ENCODE measurements at regions not wholly inside any gene's neighbourhood (a gene's known extent, or its start where the extent isn't known, plus 50 kb on each side); places are given as distances from the start of the nearest gene placed in this dataset.

GRCh38 chr15:69557707-69558409 lies 105.2 kb downstream of the RPLP1 start:
- no peaks in the 10 kb centered on the region for H3K4me1 ChIP-seq (ENCODE audit: control insufficient read depth, low read length)

GRCh38 chr15:69559440-69560190 lies 107.0 kb downstream of the RPLP1 start:
- TF ChIP-seq CTCF (IDR thresholded peaks at IDR 0.05; ENCODE audit: low read depth, low read length, poor library complexity, severe bottlenecking) (no peak), EZH2phosphoT487 (IDR thresholded peaks at IDR 0.05; ENCODE audit: borderline replicate concordance, low read length) (no peak)
- no peaks in the 10 kb centered on the region for H3K9me3 ChIP-seq (ENCODE audit: control insufficient read depth, insufficient read depth, low read length)
- no peaks in the 10 kb centered on the region for H3K4me1 ChIP-seq (ENCODE audit: control insufficient read depth, low read length)
- H4K20me1 ChIP-seq (ENCODE audit: control insufficient read depth, insufficient read depth, low read depth, low read length) = no peaks in the 10 kb centered on the region
- H3K36me3 ChIP-seq (ENCODE audit: control insufficient read depth, low read length) = no peaks in the 10 kb centered on the region
- H3K4me2 ChIP-seq (ENCODE audit: low read length) = no peak overlapping the region
- no peaks in the 10 kb centered on the region for H3K9me2 ChIP-seq (replicated peaks; ENCODE audit: control insufficient read depth, low read length)
- no peak overlapping the region for H3K27ac ChIP-seq (ENCODE audit: low read depth, low read length)
- H3K4me3 ChIP-seq (ENCODE audit: low read length) = no peak overlapping the region
- peaks cover 20% of the 10 kb centered on the region for H3K27me3 ChIP-seq (ENCODE audit: control insufficient read depth, low read length)
- H3F3A ChIP-seq (ENCODE audit: control insufficient read depth, insufficient read depth) = no peaks in the 10 kb centered on the region
- no peaks in the 10 kb centered on the region for H3K79me2 ChIP-seq (ENCODE audit: control insufficient read depth, low read length)

More at GRCh38 chr15:69557707-69558409, 105.2 kb downstream of the RPLP1 start:
- no peak overlapping the region for H3K27ac ChIP-seq (ENCODE audit: low read depth, low read length)
- H3K4me2 ChIP-seq (ENCODE audit: low read length) = no peak overlapping the region
- H3K36me3 ChIP-seq (ENCODE audit: control insufficient read depth, low read length) = no peaks in the 10 kb centered on the region
- H3K9me3 ChIP-seq (ENCODE audit: control insufficient read depth, insufficient read depth, low read length) = no peaks in the 10 kb centered on the region
- H3F3A ChIP-seq (ENCODE audit: control insufficient read depth, insufficient read depth) = no peaks in the 10 kb centered on the region
- H3K27me3 ChIP-seq (ENCODE audit: control insufficient read depth, low read length) = peaks cover 20% of the 10 kb centered on the region
- no peak overlapping the region for H3K4me3 ChIP-seq (ENCODE audit: low read length)
- no peaks in the 10 kb centered on the region for H3K9me2 ChIP-seq (replicated peaks; ENCODE audit: control insufficient read depth, low read length)
- H3K79me2 ChIP-seq (ENCODE audit: control insufficient read depth, low read length) = no peaks in the 10 kb centered on the region
- TF ChIP-seq CTCF (IDR thresholded peaks at IDR 0.05; ENCODE audit: low read depth, low read length, poor library complexity, severe bottlenecking) (no peak), EZH2phosphoT487 (IDR thresholded peaks at IDR 0.05; ENCODE audit: borderline replicate concordance, low read length) (no peak)
- H4K20me1 ChIP-seq (ENCODE audit: control insufficient read depth, insufficient read depth, low read depth, low read length) = no peaks in the 10 kb centered on the region

GRCh38 chr15:69561071-69561784 lies 108.6 kb downstream of the RPLP1 start:
- no peaks in the 10 kb centered on the region for H3K36me3 ChIP-seq (ENCODE audit: control insufficient read depth, low read length)
- H3K27me3 ChIP-seq (ENCODE audit: control insufficient read depth, low read length) = peaks cover 15% of the 10 kb centered on the region
- no peak overlapping the region for H3K4me2 ChIP-seq (ENCODE audit: low read length)
- H3K9me3 ChIP-seq (ENCODE audit: control insufficient read depth, insufficient read depth, low read length) = no peaks in the 10 kb centered on the region
- H3K4me1 ChIP-seq (ENCODE audit: control insufficient read depth, low read length) = no peaks in the 10 kb centered on the region
- no peaks in the 10 kb centered on the region for H3K79me2 ChIP-seq (ENCODE audit: control insufficient read depth, low read length)
- H4K20me1 ChIP-seq (ENCODE audit: control insufficient read depth, insufficient read depth, low read depth, low read length) = no peaks in the 10 kb centered on the region
- H3F3A ChIP-seq (ENCODE audit: control insufficient read depth, insufficient read depth) = no peaks in the 10 kb centered on the region
- no peak for TF ChIP-seq EZH2phosphoT487 (IDR thresholded peaks at IDR 0.05; ENCODE audit: borderline replicate concordance, low read length)
- no peak for TF ChIP-seq CTCF (IDR thresholded peaks at IDR 0.05; ENCODE audit: low read depth, low read length, poor library complexity, severe bottlenecking)
- H3K27ac ChIP-seq (ENCODE audit: low read depth, low read length) = no peak overlapping the region
- H3K9me2 ChIP-seq (replicated peaks; ENCODE audit: control insufficient read depth, low read length) = no peaks in the 10 kb centered on the region
- no peak overlapping the region for H3K4me3 ChIP-seq (ENCODE audit: low read length)

All from DOHH2 (cell line).